HG02973 (cell line): ENCODE measurements at regions not wholly inside any gene's neighbourhood (a gene's known extent, or its start where the extent isn't known, plus 50 kb on each side); places are given as distances from the start of the nearest gene placed in this dataset.

Experiments
- ATAC-seq: cut with Tn5 transposase; IDR thresholded peaks from one replicate; pipeline ENCODE4 v1.9.1; 2021; ENCODE audit warnings: moderate library complexity; ENCODE audit not compliant: unreplicated experiment

- no peak for ATAC-seq
Measured at GRCh38 chr13:48842316-48842715, 133.4 kb upstream of the FNDC3A start.

- no peak for ATAC-seq
Measured at GRCh38 chr13:48843630-48844380, 131.9 kb upstream of the FNDC3A start.

GRCh38 chr13:48844676-48845075 is 131.0 kb upstream of the FNDC3A start:
- no peak for ATAC-seq

GRCh38 chr13:48849515-48849914 is 126.2 kb upstream of the FNDC3A start:
- no peak for ATAC-seq

DNA sequence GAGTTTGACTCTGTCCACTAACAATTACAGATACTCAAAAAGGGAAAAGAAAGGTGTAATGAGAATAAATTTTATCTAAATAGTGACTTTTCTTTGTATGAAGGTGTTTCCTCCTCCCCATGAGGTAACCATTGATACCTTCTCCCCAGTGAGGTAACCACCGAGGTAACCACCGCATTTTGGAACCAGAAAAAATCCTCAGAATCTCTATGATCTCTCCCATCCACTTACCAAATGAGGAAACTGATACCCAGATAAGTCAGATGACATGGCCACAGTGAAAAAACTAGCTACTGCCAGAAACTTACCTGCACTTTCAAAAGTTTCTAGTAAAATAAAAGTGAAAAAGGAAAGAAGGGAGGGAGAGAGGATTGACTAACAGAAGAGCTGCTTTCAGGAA is 124.0 kb upstream of the FNDC3A start:
- no peak for ATAC-seq

- no peak for ATAC-seq
Measured at GRCh38 chr13:48852911-48853727, 122.6 kb upstream of the FNDC3A start.

GRCh38 chr13:48853728-48854102 is 122.0 kb upstream of the FNDC3A start:
- no peak for ATAC-seq

GRCh38 chr13:48857576-48857975 is 118.1 kb upstream of the FNDC3A start:
- ATAC-seq: no peak

- ATAC-seq: no peak
Measured at GRCh38 chr13:48858122-48858902, 117.4 kb upstream of the FNDC3A start.

GRCh38 chr13:48859272-48860105 is 116.2 kb upstream of the FNDC3A start:
- no peak for ATAC-seq

GRCh38 chr13:48860364-48860763 is 115.3 kb upstream of the FNDC3A start:
- ATAC-seq: no peak

DNA sequence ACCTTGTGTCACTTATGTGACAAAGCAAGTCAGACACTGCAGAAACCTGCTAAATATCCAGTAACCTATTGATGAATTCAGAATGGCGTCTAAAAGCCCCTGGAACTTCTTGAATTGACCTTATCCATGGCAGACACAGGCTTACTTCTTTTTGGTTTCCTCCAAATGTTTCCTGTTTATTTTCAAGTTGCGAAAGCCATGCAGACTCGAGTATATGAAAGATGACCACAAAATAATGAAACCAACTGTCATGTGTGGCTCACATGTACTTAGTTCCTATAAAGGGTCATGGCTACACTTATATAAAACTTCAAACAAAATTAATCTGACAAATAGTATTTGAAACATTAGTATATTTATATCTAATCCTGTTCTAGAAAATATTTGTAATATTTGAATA is 113.1 kb upstream of the FNDC3A start:
- ATAC-seq: no peak

DNA sequence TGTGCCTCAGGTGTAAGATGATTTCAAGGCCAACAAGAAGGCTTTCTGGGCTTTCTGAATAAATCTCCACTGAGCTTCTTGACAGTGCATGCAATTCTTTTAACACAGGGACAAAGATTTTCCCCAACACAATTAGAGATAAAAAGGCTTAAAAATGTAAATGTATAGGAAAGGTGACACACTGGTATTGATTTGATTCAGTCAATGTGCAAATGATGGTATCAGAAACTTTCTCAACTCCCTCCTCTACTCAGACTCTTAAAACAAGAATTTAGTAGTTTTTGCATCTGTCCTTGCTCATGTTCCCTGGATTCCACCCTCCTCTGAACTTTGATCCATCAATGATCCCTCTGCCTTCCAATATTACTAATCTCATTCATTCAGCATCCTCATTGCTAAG is 111.6 kb upstream of the FNDC3A start:
- no peak for ATAC-seq

DNA sequence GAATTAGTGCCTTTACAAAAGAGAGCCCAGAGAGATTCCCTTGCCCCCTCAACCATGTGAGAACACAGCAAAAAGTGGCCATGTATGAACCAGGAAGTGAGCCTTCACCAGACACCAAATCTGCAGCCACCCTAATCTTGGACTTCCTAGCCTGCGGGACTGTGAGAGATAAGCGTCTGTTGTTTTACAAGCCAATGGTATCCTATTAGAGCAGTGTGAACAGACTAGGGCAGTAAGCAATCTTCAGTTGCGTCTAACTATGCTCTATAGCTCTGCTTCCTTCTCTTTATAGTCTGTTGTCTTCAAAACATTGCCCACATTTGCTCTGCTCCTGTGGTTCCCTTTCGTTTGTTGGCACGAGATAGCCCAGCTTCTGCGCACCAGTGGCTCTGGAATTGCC is 109.5 kb upstream of the FNDC3A start:
- ATAC-seq: no peak

- no peak for ATAC-seq
Measured at GRCh38 chr13:48873081-48873480, 102.6 kb upstream of the FNDC3A start.

- ATAC-seq: no peak
Measured at GRCh38 chr13:48873587-48873986, 102.1 kb upstream of the FNDC3A start.

GRCh38 chr13:48874165-48874564 is 101.5 kb upstream of the FNDC3A start:
- no peak for ATAC-seq

DNA sequence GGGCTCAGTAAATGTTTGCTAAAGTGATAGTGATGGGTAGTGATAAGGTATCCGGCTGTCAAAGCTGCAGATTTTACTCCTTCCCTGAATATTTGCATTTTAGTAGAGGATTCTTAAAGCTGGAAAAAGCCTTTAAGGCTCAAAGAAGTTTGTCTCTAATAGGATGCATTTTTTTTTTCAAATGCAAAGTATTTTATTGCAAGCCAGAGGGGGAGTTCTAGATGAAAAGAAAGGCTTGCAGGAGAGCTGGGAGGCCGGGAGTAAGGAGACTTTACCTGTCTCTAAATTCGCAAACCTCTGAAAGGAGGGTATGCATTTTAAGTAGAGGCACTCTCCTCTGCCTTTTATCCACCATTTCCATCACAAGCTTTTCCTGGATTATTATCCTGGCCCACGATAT is 100.7 kb upstream of the FNDC3A start:
- no peak for ATAC-seq

- ATAC-seq: no peak
Measured at GRCh38 chr13:48876289-48876688, 99.4 kb upstream of the FNDC3A start.

DNA sequence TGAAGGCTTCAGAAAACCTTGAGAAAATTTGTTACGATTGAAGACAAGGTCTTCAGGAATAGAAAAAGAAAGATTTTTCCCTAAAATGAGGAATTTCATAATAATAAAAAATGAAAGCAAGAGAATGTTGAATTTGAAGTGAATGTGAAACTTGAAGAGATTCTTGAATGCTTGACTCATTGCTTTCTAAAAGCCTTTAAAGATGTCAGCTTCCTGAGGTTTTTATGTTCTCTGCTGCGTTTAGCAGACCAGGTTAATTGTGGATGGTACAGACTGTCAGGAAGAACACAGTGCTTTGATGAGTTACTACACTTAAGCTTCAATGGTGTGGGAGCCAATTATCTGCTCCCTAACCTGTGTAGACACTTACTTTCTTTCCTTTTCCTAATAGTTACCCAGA is 96.3 kb upstream of the FNDC3A start:
- ATAC-seq: no peak

DNA sequence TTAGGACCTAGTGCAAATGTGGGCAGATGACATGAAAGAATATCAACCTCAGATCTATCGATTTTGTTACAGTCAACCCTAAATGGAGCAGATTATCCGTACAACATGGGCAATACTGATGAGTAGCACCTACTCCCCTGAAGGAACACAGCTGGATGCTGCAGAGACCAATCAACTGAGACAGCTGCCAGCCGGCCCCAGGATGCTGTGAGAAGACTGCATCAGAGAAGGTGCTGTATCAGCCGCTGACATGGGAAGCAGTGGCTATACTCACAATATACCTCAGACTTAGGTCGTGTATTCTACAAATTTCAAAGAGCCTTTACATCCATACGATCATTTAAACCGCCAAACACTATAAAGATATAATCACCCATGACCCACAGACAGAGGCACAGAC is 95.9 kb upstream of the FNDC3A start:
- ATAC-seq: no peak
